ENCODE measurements at regions not wholly inside any gene's neighbourhood (a gene's known extent, or its start where the extent isn't known, plus 50 kb on each side); places are given as distances from the start of the nearest gene placed in this dataset.
A peak's percentile ranks its signal among the peaks of the same experiment; 100 is the strongest.

- Mint-ChIP-seq H3K9me3 (no peaks in the 10 kb centered on the region), H3K4me1 (ENCODE audit: low read depth) (peaks cover 22% of the 10 kb centered on the region), H3K27ac (peak overlapping the region; percentile 38), H3K27me3 (no peaks in the 10 kb centered on the region), H3K36me3 (ENCODE audit: low read depth) (no peaks in the 10 kb centered on the region), H3K4me3 (no peak overlapping the region)
- intact Hi-C loops (cut with micrococcal nuclease) = no loop called here
Measured at GRCh38 chrX:38856670-38857265, 55.5 kb downstream of the MID1IP1 start.

- no peaks in the 10 kb centered on the region for H3K27me3 Mint-ChIP-seq
- peaks cover 22% of the 10 kb centered on the region for H3K4me1 Mint-ChIP-seq (ENCODE audit: low read depth)
- no peaks in the 10 kb centered on the region for H3K36me3 Mint-ChIP-seq (ENCODE audit: low read depth)
- no peaks in the 10 kb centered on the region for H3K9me3 Mint-ChIP-seq
- H3K27ac Mint-ChIP-seq = no peak overlapping the region
- no peak overlapping the region for H3K4me3 Mint-ChIP-seq
- intact Hi-C loops (cut with micrococcal nuclease) = no loop called here
Measured at GRCh38 chrX:38857736-38858523, 56.7 kb downstream of the MID1IP1 start.

- Mint-ChIP-seq H3K27me3 (no peaks in the 10 kb centered on the region), H3K4me3 (no peak overlapping the region), H3K27ac (no peak overlapping the region), H3K9me3 (no peaks in the 10 kb centered on the region), H3K36me3 (ENCODE audit: low read depth) (no peaks in the 10 kb centered on the region), H3K4me1 (ENCODE audit: low read depth) (peaks cover 22% of the 10 kb centered on the region)
- intact Hi-C loops (cut with micrococcal nuclease) = no loop called here
Measured at GRCh38 chrX:38859602-38860001, 58.3 kb downstream of the MID1IP1 start.

GRCh38 chrX:38860106-38861013, 59.1 kb downstream of the MID1IP1 start:
- Mint-ChIP-seq H3K4me1 (ENCODE audit: low read depth) (peaks cover 22% of the 10 kb centered on the region), H3K27ac (no peak overlapping the region), H3K9me3 (no peaks in the 10 kb centered on the region), H3K36me3 (ENCODE audit: low read depth) (no peaks in the 10 kb centered on the region), H3K27me3 (no peaks in the 10 kb centered on the region), H3K4me3 (no peak overlapping the region)
- intact Hi-C loops (cut with micrococcal nuclease) = no loop called here

GRCh38 chrX:38861489-38861888, 60.2 kb downstream of the MID1IP1 start:
- intact Hi-C loops (cut with micrococcal nuclease) = no loop called here
- H3K36me3 Mint-ChIP-seq (ENCODE audit: low read depth) = no peaks in the 10 kb centered on the region
- H3K4me3 Mint-ChIP-seq = no peak overlapping the region
- H3K4me1 Mint-ChIP-seq (ENCODE audit: low read depth) = peaks cover 28% of the 10 kb centered on the region
- no peak overlapping the region for H3K27ac Mint-ChIP-seq
- no peaks in the 10 kb centered on the region for H3K9me3 Mint-ChIP-seq
- H3K27me3 Mint-ChIP-seq = no peaks in the 10 kb centered on the region

- Mint-ChIP-seq H3K36me3 (ENCODE audit: low read depth) (no peaks in the 10 kb centered on the region), H3K4me1 (ENCODE audit: low read depth) (peaks cover 22% of the 10 kb centered on the region), H3K9me3 (no peaks in the 10 kb centered on the region), H3K4me3 (no peak overlapping the region), H3K27ac (no peak overlapping the region), H3K27me3 (no peaks in the 10 kb centered on the region)
- intact Hi-C loops (cut with micrococcal nuclease) = no loop called here
Measured at GRCh38 chrX:38862100-38862499, 60.8 kb downstream of the MID1IP1 start.

- no peaks in the 10 kb centered on the region for H3K27me3 Mint-ChIP-seq
- intact Hi-C loops (cut with micrococcal nuclease) = no loop called here
Measured at GRCh38 chrX:38864165-38864564, 62.9 kb downstream of the MID1IP1 start.

GRCh38 chrX:38868321-38868720, 67.1 kb downstream of the MID1IP1 start:
- peak overlapping the region; percentile 86 for H3K27ac Mint-ChIP-seq
- H3K4me1 Mint-ChIP-seq (ENCODE audit: low read depth) = peaks cover 31% of the 10 kb centered on the region
- no peaks in the 10 kb centered on the region for H3K9me3 Mint-ChIP-seq
- no peaks in the 10 kb centered on the region for H3K27me3 Mint-ChIP-seq
- H3K36me3 Mint-ChIP-seq (ENCODE audit: low read depth) = no peaks in the 10 kb centered on the region
- intact Hi-C loops (cut with micrococcal nuclease) = loop anchor here (5.0 kb wide), 1 partner anchor 66 kb away; the partner anchor contains the start of gene MID1IP1
- H3K4me3 Mint-ChIP-seq = no peak overlapping the region

More at GRCh38 chrX:38864165-38864564, 62.9 kb downstream of the MID1IP1 start:
- Mint-ChIP-seq H3K4me3 (no peak overlapping the region), H3K27ac (no peak overlapping the region), H3K4me1 (ENCODE audit: low read depth) (peaks cover 19% of the 10 kb centered on the region), H3K36me3 (ENCODE audit: low read depth) (no peaks in the 10 kb centered on the region), H3K9me3 (no peaks in the 10 kb centered on the region)

- intact Hi-C loops (cut with micrococcal nuclease) = loop anchor here (5.0 kb wide), 1 partner anchor 67 kb away; the partner anchor contains the start of gene MID1IP1
- Mint-ChIP-seq H3K4me3 (no peak overlapping the region), H3K4me1 (ENCODE audit: low read depth) (peaks cover 31% of the 10 kb centered on the region), H3K36me3 (ENCODE audit: low read depth) (no peaks in the 10 kb centered on the region), H3K27ac (peak overlapping the region; percentile 86), H3K9me3 (no peaks in the 10 kb centered on the region), H3K27me3 (no peaks in the 10 kb centered on the region)
Measured at GRCh38 chrX:38868941-38869401, 67.7 kb downstream of the MID1IP1 start.

GRCh38 chrX:38870361-38870895, 69.2 kb downstream of the MID1IP1 start:
- intact Hi-C loops (cut with micrococcal nuclease) = no loop called here

GRCh38 chrX:38871129-38872029, 70.1 kb downstream of the MID1IP1 start:
- H3K9me3 Mint-ChIP-seq = no peaks in the 10 kb centered on the region
- intact Hi-C loops (cut with micrococcal nuclease) = no loop called here
- no peaks in the 10 kb centered on the region for H3K27me3 Mint-ChIP-seq
- H3K27ac Mint-ChIP-seq = peak overlapping the region; percentile 86
- H3K36me3 Mint-ChIP-seq (ENCODE audit: low read depth) = no peaks in the 10 kb centered on the region
- H3K4me3 Mint-ChIP-seq = no peak overlapping the region
- peaks cover 25% of the 10 kb centered on the region for H3K4me1 Mint-ChIP-seq (ENCODE audit: low read depth)

More at GRCh38 chrX:38870361-38870895, 69.2 kb downstream of the MID1IP1 start:
- Mint-ChIP-seq H3K4me3 (peak overlapping the region; percentile 34), H3K27ac (peak overlapping the region; percentile 86), H3K9me3 (no peaks in the 10 kb centered on the region), H3K27me3 (no peaks in the 10 kb centered on the region), H3K4me1 (ENCODE audit: low read depth) (peaks cover 31% of the 10 kb centered on the region), H3K36me3 (ENCODE audit: low read depth) (no peaks in the 10 kb centered on the region)

- Mint-ChIP-seq H3K4me1 (ENCODE audit: low read depth) (peaks cover 18% of the 10 kb centered on the region), H3K4me3 (no peak overlapping the region), H3K27ac (no peak overlapping the region), H3K9me3 (no peaks in the 10 kb centered on the region), H3K36me3 (ENCODE audit: low read depth) (no peaks in the 10 kb centered on the region), H3K27me3 (no peaks in the 10 kb centered on the region)
- intact Hi-C loops (cut with micrococcal nuclease) = no loop called here
Measured at GRCh38 chrX:38877366-38877765, 76.1 kb downstream of the MID1IP1 start.
